Posterior vena cava (tissue), 2 donors: ENCODE measurements at regions not wholly inside any gene's neighbourhood (a gene's known extent, or its start where the extent isn't known, plus 50 kb on each side); places are given as distances from the start of the nearest gene placed in this dataset.
"Not testable (repeated sequence)": the region's sequence is repeated elsewhere in the genome, so short reads cannot be mapped to it uniquely, and the experiment has no call there.

Experiments used
- DNase-seq: peaks from one replicate; pipeline ENCODE4 v3.0.0-alpha.2; 2020; ENCODE audit warnings: low spot score
- intact Hi-C, 2 donors: fragments of 100-400 bp; cut with DNase I; formaldehyde crosslinking; loops; one replicate each; pipeline versions ENCODE4 v1.14.1 to v1.14.2; 2022 to 2023
- donor health status: DM: yes; HTN: yes; CAD: no.
- donor health status: DM: yes; HTN: yes; CAD: no.

GRCh38 chr1:228882771-228883450 is 147.6 kb downstream of the RHOU start:
- intact Hi-C loops, result no loop called here
- DNase-seq, result no peak

DNA sequence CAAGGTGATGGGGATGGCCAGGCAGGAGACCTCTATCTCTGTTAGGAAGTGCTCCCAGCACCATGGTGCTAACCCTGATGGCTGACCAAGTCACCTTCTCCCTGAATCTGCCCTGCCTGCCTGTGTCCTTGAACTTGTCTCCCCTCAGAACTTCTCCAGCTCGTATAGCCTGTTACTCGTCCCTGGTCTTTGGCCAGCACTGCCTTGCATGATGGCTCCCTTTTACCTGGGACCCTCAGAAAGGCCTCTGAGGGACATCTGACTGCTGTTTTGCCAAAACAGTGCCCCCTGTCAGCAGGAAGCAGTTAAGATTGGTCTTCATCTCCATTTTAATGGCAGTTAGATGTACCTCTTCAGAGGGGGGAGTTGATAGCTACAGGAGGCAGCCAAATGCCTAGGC is 148.3 kb downstream of the RHOU start:
- no peak for DNase-seq
- intact Hi-C loops, result no loop called here

- intact Hi-C loops, result no loop called here
- DNase-seq, result no peak
Measured at GRCh38 chr1:228884196-228884595, 148.9 kb downstream of the RHOU start.

DNA sequence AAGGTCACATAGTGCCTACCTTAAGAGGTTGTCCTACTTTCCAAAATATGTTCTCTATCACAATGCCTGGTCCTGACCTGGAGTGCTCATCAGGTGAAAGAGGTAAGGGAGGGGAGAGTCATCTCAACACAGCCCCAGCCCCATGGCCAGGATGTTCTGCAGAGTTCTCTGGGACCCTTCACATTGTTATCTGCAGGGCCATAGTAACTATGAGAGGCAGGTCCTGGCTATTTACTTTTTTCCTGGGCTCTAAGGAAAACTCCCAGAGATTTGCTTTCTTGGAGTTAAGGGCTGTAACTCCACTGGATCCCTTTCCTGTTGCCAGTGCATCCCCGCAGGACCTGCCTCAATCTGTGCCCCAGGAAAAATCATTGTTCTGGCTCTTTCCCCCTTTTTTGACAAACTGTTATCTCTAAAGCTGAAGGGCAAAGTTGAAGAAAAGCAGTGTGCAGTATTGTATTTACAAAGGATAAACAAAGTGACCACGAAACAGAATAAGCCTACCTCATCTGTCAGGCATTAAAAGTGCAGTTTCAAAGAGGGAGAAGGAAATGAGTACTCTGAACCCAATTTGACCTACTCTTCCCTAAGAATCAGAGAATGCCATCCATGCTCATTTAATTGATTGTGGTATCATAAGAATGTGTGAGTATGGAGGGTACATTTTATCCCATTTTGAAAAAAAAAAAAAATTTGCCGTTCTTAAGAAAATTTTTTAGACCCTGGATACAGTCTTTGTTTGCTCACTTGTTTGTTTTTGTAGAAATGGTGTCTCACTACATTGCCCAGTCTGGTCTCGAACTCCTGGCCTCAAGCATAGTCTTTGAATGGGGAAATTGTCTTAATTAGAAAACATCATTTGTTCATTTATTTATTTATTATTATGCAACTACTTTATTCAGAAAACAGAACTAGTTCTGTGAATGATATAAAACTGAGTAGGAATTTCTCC is 149.6 kb downstream of the RHOU start:
- intact Hi-C loops, result no loop called here
- no peak for DNase-seq

DNA sequence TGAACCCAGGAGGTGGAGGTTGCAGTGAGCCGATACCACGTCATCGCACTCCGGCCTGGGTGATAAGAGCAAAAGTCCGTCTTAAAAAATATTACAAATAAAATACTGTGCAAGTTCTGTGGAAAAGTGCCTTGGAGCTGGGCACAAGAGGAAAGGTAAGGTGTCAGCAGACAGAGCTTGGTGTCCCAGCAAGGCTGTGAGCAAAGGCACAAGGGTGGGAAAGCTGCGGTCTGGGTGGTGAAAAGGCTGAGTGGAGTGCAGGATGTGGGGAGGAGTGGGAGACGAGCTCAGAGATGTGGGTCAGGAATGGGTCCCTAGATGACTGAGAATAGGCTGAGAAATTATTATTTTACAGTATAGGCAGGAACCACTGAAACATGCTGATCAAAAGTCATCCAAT is 150.6 kb downstream of the RHOU start:
- DNase-seq, result no peak
- intact Hi-C loops, result no loop called here

DNA sequence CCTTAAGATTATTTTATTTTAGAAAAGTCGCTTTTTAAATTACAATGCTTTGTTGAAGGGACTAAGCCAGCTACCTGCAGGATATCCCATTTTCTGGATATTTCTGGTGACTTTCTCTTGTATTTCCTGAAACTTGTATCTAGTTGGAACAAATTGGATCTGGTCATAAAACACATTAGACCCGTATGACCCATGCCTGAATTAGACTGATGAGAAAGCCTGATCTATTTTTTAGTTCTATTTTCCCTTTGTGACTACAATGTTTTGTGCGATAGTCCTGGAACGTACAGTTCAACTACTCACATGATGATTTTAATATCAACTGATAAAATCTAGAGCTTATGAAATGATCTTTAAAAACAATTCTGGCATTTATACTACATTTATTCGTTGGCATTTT is 151.8 kb downstream of the RHOU start:
- intact Hi-C loops, result no loop called here
- no peak for DNase-seq

DNA sequence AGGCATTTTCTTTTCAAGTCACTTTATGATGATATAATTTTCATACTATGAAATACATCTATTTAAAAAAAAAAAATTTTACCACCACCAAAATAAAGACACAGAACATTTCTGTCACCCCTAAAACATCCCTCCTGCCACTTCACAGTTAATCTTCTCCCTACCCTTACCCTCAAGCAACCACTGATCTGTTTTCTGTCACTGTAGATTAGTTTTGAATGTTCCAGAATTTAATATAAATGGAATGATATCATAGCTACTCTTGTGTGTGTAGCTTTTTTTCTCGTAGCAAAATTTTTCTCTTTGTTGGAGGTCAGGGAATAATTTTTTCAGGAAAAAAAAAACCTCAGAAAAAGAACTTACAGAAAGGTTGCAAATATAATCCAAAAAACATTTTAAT is 152.7 kb downstream of the RHOU start:
- intact Hi-C loops, result no loop called here
- no peak for DNase-seq

DNA sequence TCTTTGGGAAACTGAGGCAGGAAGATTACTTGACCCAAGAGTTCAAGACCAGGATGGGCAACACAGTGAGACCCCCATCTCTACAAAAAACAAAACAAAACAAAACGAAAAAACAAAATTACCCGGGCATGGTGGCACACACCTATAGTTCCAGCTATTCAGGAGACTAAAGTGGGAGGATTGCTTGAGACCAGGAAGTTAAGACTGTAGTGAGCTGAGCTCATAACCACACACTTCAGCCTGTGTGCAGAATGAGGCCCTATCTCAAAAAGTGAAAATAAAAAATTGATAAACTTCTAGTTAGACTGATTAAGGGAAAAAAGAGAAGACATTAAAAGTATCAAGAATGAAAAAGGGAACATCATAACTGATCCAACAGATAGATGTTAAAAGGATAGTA is 154.0 kb downstream of the RHOU start:
- no peak for DNase-seq
- intact Hi-C loops, result no loop called here

GRCh38 chr1:228891272-228892034 is 156.2 kb downstream of the RHOU start:
- intact Hi-C loops, result no loop called here

GRCh38 chr1:228892200-228892599 is 156.9 kb downstream of the RHOU start:
- DNase-seq, intact Hi-C loops: not testable (repeated sequence)

More at GRCh38 chr1:228891272-228892034, 156.2 kb downstream of the RHOU start:
- no peak for DNase-seq

GRCh38 chr1:228894442-228894989 is 159.2 kb downstream of the RHOU start:
- intact Hi-C loops, result no loop called here
- DNase-seq, result no peak

- intact Hi-C loops, result no loop called here
- no peak for DNase-seq
Measured at GRCh38 chr1:228897901-228898300, 162.6 kb downstream of the RHOU start.

DNA sequence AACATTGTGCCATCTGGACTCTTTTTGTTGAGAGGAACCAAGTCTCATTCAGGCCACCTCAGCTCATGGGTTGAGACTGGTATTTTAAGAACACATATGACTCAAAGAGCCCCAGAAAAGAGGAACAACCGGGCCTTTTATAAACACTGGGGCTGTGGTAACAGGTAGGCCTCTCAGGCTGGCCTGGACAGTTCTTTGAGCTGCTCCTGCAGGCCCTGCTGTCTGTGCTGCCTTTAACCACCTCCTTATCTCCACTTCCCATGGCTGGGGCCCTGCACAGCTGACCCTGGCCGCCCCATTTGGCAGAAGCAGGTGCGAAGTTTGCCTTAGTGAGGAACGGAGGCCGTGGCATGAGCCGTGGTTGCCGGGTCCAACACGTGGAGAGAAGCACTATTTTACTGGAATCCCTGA is 163.3 kb downstream of the RHOU start:
- DNase-seq, result no peak
- intact Hi-C loops, result no loop called here

DNA sequence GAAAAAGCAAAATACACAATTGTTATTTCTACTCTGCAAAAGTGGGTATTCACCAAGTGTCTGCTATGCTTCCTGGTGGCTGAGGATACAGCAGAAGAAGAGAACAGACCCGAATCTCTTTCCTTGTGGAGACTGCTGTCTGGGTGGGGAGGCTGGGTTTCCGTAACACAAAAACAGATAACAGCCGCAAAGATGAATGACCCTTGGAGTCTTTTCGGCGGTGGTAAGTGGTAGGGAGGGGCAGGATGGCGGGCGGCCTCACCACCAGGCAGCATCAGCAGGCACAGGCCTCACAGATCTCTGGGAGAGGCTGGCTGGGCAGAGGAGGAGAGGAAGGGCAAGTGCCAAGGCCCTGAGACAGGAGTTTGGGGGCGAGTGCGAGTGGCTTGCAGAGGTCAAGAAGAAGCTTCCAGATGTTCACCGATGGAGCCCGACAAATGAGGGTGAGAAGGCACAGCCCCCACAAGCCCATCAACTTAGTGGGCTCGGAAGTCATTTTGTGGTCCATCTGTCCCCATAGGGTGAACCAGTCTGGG is 164.2 kb downstream of the RHOU start:
- no peak for DNase-seq
- intact Hi-C loops, result no loop called here

GRCh38 chr1:228900099-228900885 is 165.0 kb downstream of the RHOU start:
- DNase-seq, result peak; percentile 87
- intact Hi-C loops, result no loop called here

GRCh38 chr1:228900886-228901392 is 165.7 kb downstream of the RHOU start:
- intact Hi-C loops, result no loop called here
- DNase-seq, result no peak

- no peak for DNase-seq
- intact Hi-C loops, result no loop called here
Measured at GRCh38 chr1:228901936-228902681, 166.8 kb downstream of the RHOU start.
